PFSK-1 (cell line): ENCODE measurements at regions not wholly inside any gene's neighbourhood (a gene's known extent, or its start where the extent isn't known, plus 50 kb on each side); places are given as distances from the start of the nearest gene placed in this dataset.

ENCODE experiments used
- POLR2AphosphoS5 ChIP-seq: IDR thresholded peaks from 2 replicates; pipeline ENCODE4 v1.6.1; 2012; ENCODE audit warnings: low read depth, mild to moderate bottlenecking, control low read depth, low read length, moderate library complexity
- SIN3A ChIP-seq: IDR thresholded peaks from 2 replicates; pipeline ENCODE4 v1.6.1; 2012; ENCODE audit warnings: mild to moderate bottlenecking, low read length, moderate library complexity, borderline replicate concordance; ENCODE audit not compliant: insufficient read depth
- TAF1 ChIP-seq: IDR thresholded peaks from 2 replicates; pipeline ENCODE4 v1.6.1; 2012; ENCODE audit warnings: low read length, control low read depth, borderline replicate concordance; ENCODE audit not compliant: insufficient read depth
- TF ChIP-seq, protein P1 (sequence below), 2 experiments: IDR thresholded peaks; 2 replicates each; pipeline versions ENCODE4 v1.6.1 to v1.8.0; 2011 to 2012; ENCODE audit warnings: low read depth in 2 of 2, low read length in 2 of 2, control low read depth in 1 of 2, inconsistent platforms in 1 of 2, mild to moderate bottlenecking in 1 of 2, moderate library complexity in 1 of 2; ENCODE audit not compliant: insufficient read depth in 1 of 2

DNA sequence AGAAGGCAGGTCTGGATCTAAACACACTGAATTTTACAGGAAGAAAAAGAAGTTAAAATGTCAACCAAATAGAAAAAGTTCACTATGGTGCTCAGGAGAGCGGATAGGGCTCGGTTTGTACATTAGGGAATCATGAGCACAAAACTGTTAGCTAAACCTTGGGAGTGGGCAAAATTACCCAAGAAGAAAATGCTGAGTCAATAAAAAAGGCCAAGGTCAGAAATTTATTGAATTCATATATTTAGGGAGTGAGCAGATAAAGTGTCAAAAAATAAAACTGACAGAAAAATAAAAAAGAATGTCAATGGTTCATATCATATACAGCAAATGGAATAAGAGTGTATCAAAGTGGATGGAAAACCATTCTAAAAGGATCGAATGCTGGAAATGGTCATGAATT is 452.5 kb upstream of the SMIM31 start:
- TF ChIP-seq POLR2AphosphoS5 (no peak), TAF1 (no peak), SIN3A (no peak)
- TF ChIP-seq, protein P1, sequence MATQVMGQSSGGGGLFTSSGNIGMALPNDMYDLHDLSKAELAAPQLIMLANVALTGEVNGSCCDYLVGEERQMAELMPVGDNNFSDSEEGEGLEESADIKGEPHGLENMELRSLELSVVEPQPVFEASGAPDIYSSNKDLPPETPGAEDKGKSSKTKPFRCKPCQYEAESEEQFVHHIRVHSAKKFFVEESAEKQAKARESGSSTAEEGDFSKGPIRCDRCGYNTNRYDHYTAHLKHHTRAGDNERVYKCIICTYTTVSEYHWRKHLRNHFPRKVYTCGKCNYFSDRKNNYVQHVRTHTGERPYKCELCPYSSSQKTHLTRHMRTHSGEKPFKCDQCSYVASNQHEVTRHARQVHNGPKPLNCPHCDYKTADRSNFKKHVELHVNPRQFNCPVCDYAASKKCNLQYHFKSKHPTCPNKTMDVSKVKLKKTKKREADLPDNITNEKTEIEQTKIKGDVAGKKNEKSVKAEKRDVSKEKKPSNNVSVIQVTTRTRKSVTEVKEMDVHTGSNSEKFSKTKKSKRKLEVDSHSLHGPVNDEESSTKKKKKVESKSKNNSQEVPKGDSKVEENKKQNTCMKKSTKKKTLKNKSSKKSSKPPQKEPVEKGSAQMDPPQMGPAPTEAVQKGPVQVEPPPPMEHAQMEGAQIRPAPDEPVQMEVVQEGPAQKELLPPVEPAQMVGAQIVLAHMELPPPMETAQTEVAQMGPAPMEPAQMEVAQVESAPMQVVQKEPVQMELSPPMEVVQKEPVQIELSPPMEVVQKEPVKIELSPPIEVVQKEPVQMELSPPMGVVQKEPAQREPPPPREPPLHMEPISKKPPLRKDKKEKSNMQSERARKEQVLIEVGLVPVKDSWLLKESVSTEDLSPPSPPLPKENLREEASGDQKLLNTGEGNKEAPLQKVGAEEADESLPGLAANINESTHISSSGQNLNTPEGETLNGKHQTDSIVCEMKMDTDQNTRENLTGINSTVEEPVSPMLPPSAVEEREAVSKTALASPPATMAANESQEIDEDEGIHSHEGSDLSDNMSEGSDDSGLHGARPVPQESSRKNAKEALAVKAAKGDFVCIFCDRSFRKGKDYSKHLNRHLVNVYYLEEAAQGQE (IDR thresholded peaks at IDR 0.05; ENCODE audit: insufficient read depth in 1 of 2, low read depth in 2 of 2, low read length in 2 of 2) = no peak
